H1 (cell line): ENCODE measurements at regions not wholly inside any gene's neighbourhood (a gene's known extent, or its start where the extent isn't known, plus 50 kb on each side); places are given as distances from the start of the nearest gene placed in this dataset.

Source experiments
- CTCF ChIA-PET: fragments of 300-600 bp; sonication (Branson Sonifier 250); formaldehyde crosslinking; loops from one replicate; lab custom pipeline; 2021; ENCODE audit not compliant: partially characterized antibody; lab: Charles Lee
- POLR2A ChIA-PET: fragments of 300-600 bp; sonication (Branson Sonifier 250); formaldehyde crosslinking; loops from one replicate; lab custom pipeline; 2021; ENCODE audit warnings: inconsistent platforms; ENCODE audit not compliant: partially characterized antibody; lab: Charles Lee
- DNase-seq, 2 experiments: peaks; one replicate each; pipeline versions ENCODE4 v3.0.0 to v3.0.0-alpha.2; 2010 to 2022; ENCODE audit warnings: low spot score in 2 of 2, low read depth in 1 of 2, mixed read lengths in 1 of 2
- FAIRE-seq: peaks from 2 replicates; lab custom pipeline; 2011; peaks lifted over from hg19 to GRCh38; lab: Jason Lieb, UNC
- H2AFZ ChIP-seq: 2 replicates; pipeline ENCODE4 v1.8.1; 2012; ENCODE audit warnings: low read length, inconsistent platforms
- H2AK5ac ChIP-seq: 2 replicates; pipeline ENCODE4 v1.6.1; 2013; ENCODE audit warnings: low read depth, low read length
- H2BK120ac ChIP-seq: replicated peaks from 2 replicates; pipeline ENCODE3; 2013; ENCODE audit warnings: low read depth, low read length, inconsistent platforms
- H2BK12ac ChIP-seq: 2 replicates; pipeline ENCODE4 v1.6.1; 2013; ENCODE audit warnings: low read depth, low read length
- H2BK15ac ChIP-seq: 2 replicates; pipeline ENCODE4 v1.6.1; 2013; ENCODE audit warnings: low read length
- H2BK20ac ChIP-seq: 2 replicates; pipeline ENCODE4 v1.6.1; 2013; ENCODE audit warnings: low read length
- H2BK5ac ChIP-seq: 2 replicates; pipeline ENCODE4 v1.6.1; 2013; ENCODE audit warnings: low read depth, low read length
- H3K14ac ChIP-seq: 2 replicates; pipeline ENCODE4 v1.6.1; 2013; ENCODE audit warnings: inconsistent platforms; ENCODE audit not compliant: insufficient read length
- H3K18ac ChIP-seq: 2 replicates; pipeline ENCODE4 v1.6.1; 2013; ENCODE audit warnings: low read length; ENCODE audit errors: extremely low read depth
- H3K23ac ChIP-seq: 2 replicates; pipeline ENCODE4 v1.6.1; 2013; ENCODE audit warnings: inconsistent platforms; ENCODE audit not compliant: insufficient read length
- H3K23me2 ChIP-seq: 2 replicates; pipeline ENCODE4 v1.6.1; 2013; ENCODE audit warnings: low read depth, low read length
- H3K27ac ChIP-seq: 2 replicates; pipeline ENCODE4 v1.6.1; 2011; ENCODE audit warnings: low read depth, low read length, inconsistent platforms
- H3K27me3 ChIP-seq, 4 experiments: replicated peaks in 1 of 4; 1 replicate in 1 of 4; 2 replicates in 3 of 4; pipeline versions ENCODE4 v1.6.1 to v1.8.1; 2011 to 2013; ENCODE audit warnings: low read length in 3 of 4, mild to moderate bottlenecking in 3 of 4, inconsistent platforms in 2 of 4, mixed read lengths in 2 of 4, moderate library complexity in 1 of 4; ENCODE audit not compliant: control insufficient read depth in 3 of 4, insufficient read depth in 3 of 4; ENCODE audit errors: extremely low read depth in 1 of 4
- H3K36me3 ChIP-seq, 4 experiments: 2 replicates each; pipeline versions ENCODE4 v1.6.1 to v1.8.1; 2011 to 2013; ENCODE audit warnings: mild to moderate bottlenecking in 4 of 4, low read length in 3 of 4, moderate library complexity in 2 of 4, control low read depth in 1 of 4, inconsistent platforms in 1 of 4; ENCODE audit not compliant: insufficient read depth in 4 of 4, control insufficient read depth in 2 of 4
- H3K4ac ChIP-seq: replicated peaks from 2 replicates; pipeline ENCODE3; 2013; ENCODE audit warnings: low read length, low read depth, mixed read lengths, inconsistent platforms; ENCODE audit not compliant: insufficient read length
- H3K4me1 ChIP-seq, 4 experiments: replicated peaks in 1 of 4; 1 replicate in 1 of 4; 2 replicates in 3 of 4; pipeline versions ENCODE4 v1.6.1 to v1.8.1; 2011 to 2013; ENCODE audit warnings: low read length in 3 of 4, inconsistent platforms in 2 of 4, mixed read lengths in 1 of 4; ENCODE audit not compliant: insufficient read depth in 4 of 4, control insufficient read depth in 3 of 4
- H3K4me2 ChIP-seq, 2 experiments: 2 replicates each; pipeline versions ENCODE4 v1.6.1 to v1.8.1; 2011 to 2013; ENCODE audit warnings: low read depth in 2 of 2, low read length in 2 of 2, control low read depth in 1 of 2, inconsistent platforms in 1 of 2, mild to moderate bottlenecking in 1 of 2; ENCODE audit not compliant: insufficient read depth in 1 of 2
- H3K4me3 ChIP-seq, 4 experiments: fragments of 200-600, 300-600 bp in 1 of 4; sonication (generic), shearing (Covaris generic), sonication (Bioruptor Twin) in 1 of 4; 2 replicates each; pipeline versions ENCODE4 v1.5.1 to v1.8.1; 2011 to 2016; ENCODE audit warnings: low read length in 4 of 4, low read depth in 3 of 4, control low read depth in 2 of 4, inconsistent platforms in 2 of 4, mild to moderate bottlenecking in 2 of 4, mixed read lengths in 1 of 4, moderate library complexity in 1 of 4; ENCODE audit not compliant: insufficient read depth in 2 of 4; ENCODE audit errors: extremely low read depth in 1 of 4
- H3K56ac ChIP-seq: replicated peaks from 2 replicates; pipeline ENCODE3; 2013; ENCODE audit warnings: low read depth, mild to moderate bottlenecking, mixed read lengths, low read length, inconsistent platforms; ENCODE audit not compliant: insufficient read length
- H3K79me1 ChIP-seq: 2 replicates; pipeline ENCODE4 v1.6.1; 2013; ENCODE audit warnings: low read depth, low read length, control low read depth
- H3K79me2 ChIP-seq, 2 experiments: 2 replicates each; pipeline versions ENCODE4 v1.6.1 to v1.8.1; 2012 to 2013; ENCODE audit warnings: low read length in 2 of 2, mild to moderate bottlenecking in 2 of 2, inconsistent platforms in 1 of 2; ENCODE audit not compliant: insufficient read depth in 2 of 2, control insufficient read depth in 1 of 2
- H3K9ac ChIP-seq, 4 experiments: replicated peaks in 1 of 4; 1 replicate in 1 of 4; 2 replicates in 3 of 4; pipeline versions ENCODE4 v1.6.1 to v1.8.1; 2011 to 2013; ENCODE audit warnings: low read depth in 3 of 4, low read length in 3 of 4, control low read depth in 2 of 4, mild to moderate bottlenecking in 2 of 4, moderate library complexity in 2 of 4, inconsistent platforms in 1 of 4; ENCODE audit errors: extremely low read depth in 1 of 4
- H3K9me3 ChIP-seq, 2 experiments: 2 replicates each; pipeline versions ENCODE4 v1.6.1 to v1.8.1; 2012 to 2013; ENCODE audit warnings: mild to moderate bottlenecking in 2 of 2, moderate library complexity in 2 of 2, control low read depth in 1 of 2, inconsistent platforms in 1 of 2, low read depth in 1 of 2, low read length in 1 of 2, mixed read lengths in 1 of 2; ENCODE audit not compliant: insufficient read depth in 2 of 2
- H4K20me1 ChIP-seq, 2 experiments: replicated peaks in 1 of 2; 2 replicates each; pipeline versions ENCODE3 to v1.8.1; 2011 to 2013; ENCODE audit warnings: inconsistent platforms in 2 of 2, low read length in 2 of 2, mild to moderate bottlenecking in 1 of 2; ENCODE audit not compliant: insufficient read depth in 2 of 2, control insufficient read depth in 1 of 2
- H4K5ac ChIP-seq: 2 replicates; pipeline ENCODE4 v1.6.1; 2013; ENCODE audit warnings: low read length, low read depth, mixed read lengths, inconsistent platforms; ENCODE audit not compliant: insufficient read length
- H4K8ac ChIP-seq: 2 replicates; pipeline ENCODE4 v1.8.0; 2013; ENCODE audit warnings: mild to moderate bottlenecking, moderate library complexity, low read length, inconsistent platforms; ENCODE audit not compliant: insufficient read depth; ENCODE audit errors: extremely low read depth
- H4K91ac ChIP-seq: replicated peaks from 2 replicates; pipeline ENCODE3; 2013; ENCODE audit warnings: low read length, mixed read lengths, inconsistent platforms; ENCODE audit not compliant: insufficient read length
- CTCF ChIP-seq, 3 experiments: IDR thresholded peaks; 1 replicate in 2 of 3; 2 replicates in 1 of 3; pipeline versions ENCODE4 v1.5.1 to v1.6.1; 2011; ENCODE audit warnings: low read length in 3 of 3, mild to moderate bottlenecking in 3 of 3, inconsistent platforms in 2 of 3, low read depth in 1 of 3, moderate library complexity in 1 of 3; ENCODE audit not compliant: insufficient read depth in 1 of 3; ENCODE audit errors: control extremely low read depth in 1 of 3
- EGR1 ChIP-seq: IDR thresholded peaks from 2 replicates; pipeline ENCODE4 v1.6.1; 2011; ENCODE audit warnings: low read depth, low read length, borderline replicate concordance
- RAD21 ChIP-seq, 2 experiments: IDR thresholded peaks in 1 of 2; conservative IDR thresholded peaks in 1 of 2; 2 replicates each; pipeline ENCODE4 v1.6.1; 2011; ENCODE audit warnings: low read depth in 2 of 2, low read length in 2 of 2, improper control_type of control experiment in 1 of 2, inconsistent platforms in 1 of 2, mild to moderate bottlenecking in 1 of 2, moderate library complexity in 1 of 2
- WGBS, 2 experiments: shearing (Covaris generic) in 1 of 2; methylation state at CpG; one replicate each; pipeline versions ENCODE4 v1.1.6 to v1.1.7; 2013 to 2015; ENCODE audit warnings: low lambda C conversion rate in 2 of 2, mixed read lengths in 2 of 2, inconsistent platforms in 1 of 2, low coverage in 1 of 2, missing lambda C conversion rate in 1 of 2; ENCODE audit not compliant: insufficient replicate concordance in 2 of 2, insufficient coverage in 1 of 2, insufficient read length in 1 of 2; ENCODE audit errors: extremely low coverage in 1 of 2, missing lambda C conversion rate in 1 of 2; 5-methylcytosine and 5-hydroxymethylcytosine counted together
- TF ChIP-seq, protein P1 (sequence below): IDR thresholded peaks from 2 replicates; pipeline ENCODE4 v1.6.1; 2012; ENCODE audit warnings: inconsistent platforms

GRCh38 chr2:83602753-83603152 is 856.3 kb downstream of the SUCLG1 start:
- no peak overlapping the region for H3K9ac ChIP-seq
- no peaks in the 10 kb centered on the region for H3K79me2 ChIP-seq
- no peaks in the 10 kb centered on the region for H3K27me3 ChIP-seq
- no peak overlapping the region for H4K8ac ChIP-seq
- no peak overlapping the region for H2BK15ac ChIP-seq
- H4K5ac ChIP-seq, result no peak overlapping the region
- H4K91ac ChIP-seq, result no peak overlapping the region
- H3K18ac ChIP-seq, result no peak overlapping the region
- H3K4me2 ChIP-seq, result no peak overlapping the region
- WGBS, 2 experiments, result 94% methylated on average over 6 of the region's 6 CpGs; no CpG with 5 or more reads in 1 of the 2 experiments
- FAIRE-seq (no peak), DNase-seq (no peak)
- H3K23ac ChIP-seq, result no peak overlapping the region
- H3K4me3 ChIP-seq, result no peak overlapping the region
- no peaks in the 10 kb centered on the region for H3K23me2 ChIP-seq
- no peak overlapping the region for H2BK20ac ChIP-seq
- no peaks in the 10 kb centered on the region for H3K79me1 ChIP-seq
- CTCF ChIA-PET, result no interaction called here
- no peaks in the 10 kb centered on the region for H3K4me1 ChIP-seq
- TF ChIP-seq RAD21 (IDR thresholded peaks at IDR 0.05 in 1 of 2, conservative IDR thresholded peaks at IDR 0.05 in 1 of 2; ENCODE audit: low read depth in 2 of 2, low read length in 2 of 2) (peak; percentile 52 to 62; a peak in 3 of 4 replicates), EGR1 (no peak), CTCF (IDR thresholded peaks at IDR 0.05; ENCODE audit: control extremely low read depth in 1 of 3, insufficient read depth in 1 of 3, low read depth in 1 of 3, low read length in 3 of 3) (peak; percentile 30 to 50 (median 32))
- TF ChIP-seq, protein P1, sequence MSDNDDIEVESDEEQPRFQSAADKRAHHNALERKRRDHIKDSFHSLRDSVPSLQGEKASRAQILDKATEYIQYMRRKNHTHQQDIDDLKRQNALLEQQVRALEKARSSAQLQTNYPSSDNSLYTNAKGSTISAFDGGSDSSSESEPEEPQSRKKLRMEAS, result peak; percentile 41; the same call in 1 of the 2 replicates
- H3K27ac ChIP-seq, result no peak overlapping the region
- H3K14ac ChIP-seq, result no peak overlapping the region
- no peak overlapping the region for H3K56ac ChIP-seq
- H4K20me1 ChIP-seq, result no peaks in the 10 kb centered on the region
- H2BK12ac ChIP-seq, result no peak overlapping the region
- no peak overlapping the region for H2BK120ac ChIP-seq
- no peak overlapping the region for H2BK5ac ChIP-seq
- H3K9me3 ChIP-seq, result no peaks in the 10 kb centered on the region
- no peak overlapping the region for H2AK5ac ChIP-seq
- H3K36me3 ChIP-seq, result no peaks in the 10 kb centered on the region
- H2AFZ ChIP-seq, result 0 out of 2 replicates have a peak overlapping the region, but pooled peaks have one; percentile 11
- no peak overlapping the region for H3K4ac ChIP-seq
- POLR2A ChIA-PET, result no interaction called here
